HL-60 (cell line): ENCODE measurements at regions not wholly inside any gene's neighbourhood (a gene's known extent, or its start where the extent isn't known, plus 50 kb on each side); places are given as distances from the start of the nearest gene placed in this dataset.

Source experiments
- DNase-seq, 2 experiments: peaks; one replicate each; pipeline ENCODE4 v3.0.0-alpha.2; 2010 to 2020; ENCODE audit warnings: low read depth in 1 of 2, low spot score in 1 of 2
- H3K27ac ChIP-seq: fragments of 250-450 bp; sonication (Bioruptor Pico); replicated peaks from 2 replicates; pipeline ENCODE4 v1.5.1; 2020; ENCODE audit warnings: mild to moderate bottlenecking, moderate library complexity
- H3K27me3 ChIP-seq: fragments of 250-450 bp; sonication (Bioruptor Pico); 2 replicates; pipeline ENCODE4 v1.5.1; 2021; ENCODE audit warnings: mild to moderate bottlenecking, moderate library complexity; ENCODE audit not compliant: insufficient read depth, poor library complexity, severe bottlenecking
- H3K4me3 ChIP-seq: replicated peaks from 2 replicates; pipeline ENCODE4 v1.5.1; 2011; ENCODE audit warnings: mild to moderate bottlenecking, control low read depth, low read length; ENCODE audit not compliant: insufficient read depth
- CTCF ChIP-seq: IDR thresholded peaks from one replicate; pipeline ENCODE4 v1.5.1; 2011; ENCODE audit warnings: low read length, control low read depth, inconsistent platforms; ENCODE audit not compliant: insufficient read depth
- GABPA ChIP-seq: IDR thresholded peaks from 2 replicates; pipeline ENCODE4 v1.6.1; 2012; ENCODE audit warnings: low read depth
- POLR2AphosphoS5 ChIP-seq: IDR thresholded peaks from 2 replicates; pipeline ENCODE4 v1.6.1; 2012; ENCODE audit warnings: low read depth
- REST ChIP-seq: IDR thresholded peaks from 2 replicates; pipeline ENCODE4 v1.6.1; 2012; ENCODE audit warnings: low read depth; ENCODE audit not compliant: insufficient replicate concordance
- SPI1 ChIP-seq: IDR thresholded peaks from 2 replicates; pipeline ENCODE4 v1.6.1; 2012; ENCODE audit warnings: low read depth, mild to moderate bottlenecking, borderline replicate concordance

GRCh38 chr2:82674652-82675051, 1784.4 kb downstream of the SUCLG1 start:
- DNase-seq = no peak
- no peaks in the 10 kb centered on the region for H3K27me3 ChIP-seq
- no peak overlapping the region for H3K4me3 ChIP-seq
- no peak overlapping the region for H3K27ac ChIP-seq
- TF ChIP-seq CTCF (no peak), REST (no peak), GABPA (no peak)

DNA sequence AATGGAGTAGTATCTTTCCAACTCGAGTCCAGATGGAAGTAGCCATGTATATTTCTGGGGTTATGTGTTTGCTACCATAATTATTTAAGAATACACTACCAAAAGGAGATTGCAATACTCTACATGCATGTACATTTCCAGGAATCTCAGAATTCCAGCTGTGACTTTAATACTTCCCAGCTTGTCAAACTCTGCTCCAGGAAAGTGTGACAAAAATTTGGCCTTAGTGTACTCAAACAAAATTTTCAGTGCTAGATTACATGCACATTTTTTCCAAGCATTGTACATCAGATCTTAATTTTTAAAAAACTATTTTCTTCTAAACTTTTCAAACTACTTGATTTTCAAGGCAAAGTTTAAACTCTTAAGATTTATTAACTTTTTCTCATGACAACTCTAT, 1791.6 kb downstream of the SUCLG1 start:
- no peak for DNase-seq
- TF ChIP-seq POLR2AphosphoS5 (no peak), CTCF (no peak), REST (no peak), GABPA (no peak), SPI1 (no peak)
- Histone ChIP-seq H3K27me3 (no peaks in the 10 kb centered on the region), H3K27ac (no peak overlapping the region), H3K4me3 (no peak overlapping the region)

- no peak for DNase-seq
- no peak overlapping the region for H3K27ac ChIP-seq
- H3K4me3 ChIP-seq = no peak overlapping the region
- no peaks in the 10 kb centered on the region for H3K27me3 ChIP-seq
- TF ChIP-seq POLR2AphosphoS5 = no peak
Measured at GRCh38 chr2:82665691-82666090, 1793.4 kb downstream of the SUCLG1 start.

- Histone ChIP-seq H3K27ac (no peak overlapping the region), H3K4me3 (no peak overlapping the region), H3K27me3 (no peaks in the 10 kb centered on the region)
- no peak for DNase-seq
- no peak for TF ChIP-seq SPI1
- no peak for TF ChIP-seq POLR2AphosphoS5
- TF ChIP-seq GABPA = no peak
- no peak for TF ChIP-seq CTCF
- TF ChIP-seq REST = no peak
Measured at GRCh38 chr2:82657106-82657505, 1802.0 kb downstream of the SUCLG1 start.
